Glutamatergic neuron (in vitro differentiated cells): ENCODE measurements at regions not wholly inside any gene's neighbourhood (a gene's known extent, or its start where the extent isn't known, plus 50 kb on each side); places are given as distances from the start of the nearest gene placed in this dataset.
A peak's percentile ranks its signal among the peaks of the same experiment; 100 is the strongest.

Experiments
- DNase-seq: peaks from one replicate; pipeline ENCODE4 v3.0.0; 2022
- H3K27ac Mint-ChIP-seq: one replicate; pipeline ENCODE4 v1.8.0; 2020; ENCODE audit warnings: mild to moderate bottlenecking, mixed read lengths, inconsistent platforms; ENCODE audit not compliant: unreplicated experiment
- H3K27me3 Mint-ChIP-seq: one replicate; pipeline ENCODE4 v1.8.0; 2020; ENCODE audit warnings: mild to moderate bottlenecking, moderate library complexity, mixed read lengths, inconsistent platforms; ENCODE audit not compliant: unreplicated experiment
- H3K36me3 Mint-ChIP-seq: one replicate; pipeline ENCODE4 v1.8.0; 2020; ENCODE audit warnings: mild to moderate bottlenecking, mixed read lengths, inconsistent platforms; ENCODE audit not compliant: unreplicated experiment
- H3K4me1 Mint-ChIP-seq: one replicate; pipeline ENCODE4 v1.8.0; 2020; ENCODE audit warnings: mild to moderate bottlenecking, low read depth, mixed read lengths, inconsistent platforms; ENCODE audit not compliant: unreplicated experiment
- H3K4me3 Mint-ChIP-seq: one replicate; pipeline ENCODE4 v1.8.0; 2020; ENCODE audit warnings: mild to moderate bottlenecking, mixed read lengths, inconsistent platforms; ENCODE audit not compliant: unreplicated experiment
- H3K9me3 Mint-ChIP-seq: one replicate; pipeline ENCODE4 v1.8.0; 2020; ENCODE audit warnings: mild to moderate bottlenecking, moderate library complexity, mixed read lengths, inconsistent platforms; ENCODE audit not compliant: unreplicated experiment
- TF ChIP-seq, protein P1 (sequence below): fragments of 200-600 bp; sonication (generic); IDR thresholded peaks from one replicate; pipeline ENCODE4 v1.5.0; 2021; ENCODE audit not compliant: partially characterized antibody, unreplicated experiment

DNA sequence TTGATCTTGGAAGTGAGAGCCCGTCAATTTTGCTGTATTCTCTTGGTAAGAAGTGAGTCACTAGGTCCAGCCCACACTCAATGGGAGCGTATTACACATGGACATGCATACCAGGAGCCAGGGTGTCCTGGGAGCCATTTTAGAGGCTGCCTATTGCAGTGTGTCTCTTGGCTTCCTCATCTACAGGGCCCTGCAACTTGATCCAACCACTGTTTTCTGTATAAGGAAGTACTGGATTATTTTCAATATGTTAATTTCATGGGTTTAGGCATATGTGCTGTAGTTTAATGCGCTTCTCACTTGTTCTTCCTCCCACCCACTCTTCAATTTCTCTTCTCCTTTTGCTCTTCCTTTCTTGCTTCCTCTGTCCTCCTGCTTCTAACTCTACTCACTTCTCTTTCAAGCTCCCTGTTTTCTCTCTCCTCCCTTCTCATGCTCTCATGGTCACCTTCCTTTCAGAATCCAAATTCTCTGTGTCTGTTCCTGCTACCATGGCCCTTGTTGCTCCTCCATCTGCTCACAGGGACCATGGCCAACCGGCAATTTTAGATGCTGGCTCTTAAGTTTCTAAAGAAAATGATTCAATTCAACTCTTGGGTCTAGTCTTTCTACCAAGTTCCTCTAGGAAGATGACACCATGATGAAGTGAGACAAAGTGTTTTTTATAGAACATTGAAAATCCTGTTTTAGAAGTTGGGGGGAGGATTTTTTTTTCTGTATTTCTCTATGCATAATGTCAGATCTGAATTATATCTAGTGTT, 152.0 kb upstream of the ZEB2 start:
- Mint-ChIP-seq H3K4me1 (peaks cover 6% of the 10 kb centered on the region), H3K36me3 (no peaks in the 10 kb centered on the region), H3K9me3 (no peaks in the 10 kb centered on the region), H3K27ac (no peak overlapping the region), H3K27me3 (no peaks in the 10 kb centered on the region), H3K4me3 (no peak overlapping the region)
- TF ChIP-seq, protein P1, sequence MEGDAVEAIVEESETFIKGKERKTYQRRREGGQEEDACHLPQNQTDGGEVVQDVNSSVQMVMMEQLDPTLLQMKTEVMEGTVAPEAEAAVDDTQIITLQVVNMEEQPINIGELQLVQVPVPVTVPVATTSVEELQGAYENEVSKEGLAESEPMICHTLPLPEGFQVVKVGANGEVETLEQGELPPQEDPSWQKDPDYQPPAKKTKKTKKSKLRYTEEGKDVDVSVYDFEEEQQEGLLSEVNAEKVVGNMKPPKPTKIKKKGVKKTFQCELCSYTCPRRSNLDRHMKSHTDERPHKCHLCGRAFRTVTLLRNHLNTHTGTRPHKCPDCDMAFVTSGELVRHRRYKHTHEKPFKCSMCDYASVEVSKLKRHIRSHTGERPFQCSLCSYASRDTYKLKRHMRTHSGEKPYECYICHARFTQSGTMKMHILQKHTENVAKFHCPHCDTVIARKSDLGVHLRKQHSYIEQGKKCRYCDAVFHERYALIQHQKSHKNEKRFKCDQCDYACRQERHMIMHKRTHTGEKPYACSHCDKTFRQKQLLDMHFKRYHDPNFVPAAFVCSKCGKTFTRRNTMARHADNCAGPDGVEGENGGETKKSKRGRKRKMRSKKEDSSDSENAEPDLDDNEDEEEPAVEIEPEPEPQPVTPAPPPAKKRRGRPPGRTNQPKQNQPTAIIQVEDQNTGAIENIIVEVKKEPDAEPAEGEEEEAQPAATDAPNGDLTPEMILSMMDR: no peak
- no peak for DNase-seq

DNA sequence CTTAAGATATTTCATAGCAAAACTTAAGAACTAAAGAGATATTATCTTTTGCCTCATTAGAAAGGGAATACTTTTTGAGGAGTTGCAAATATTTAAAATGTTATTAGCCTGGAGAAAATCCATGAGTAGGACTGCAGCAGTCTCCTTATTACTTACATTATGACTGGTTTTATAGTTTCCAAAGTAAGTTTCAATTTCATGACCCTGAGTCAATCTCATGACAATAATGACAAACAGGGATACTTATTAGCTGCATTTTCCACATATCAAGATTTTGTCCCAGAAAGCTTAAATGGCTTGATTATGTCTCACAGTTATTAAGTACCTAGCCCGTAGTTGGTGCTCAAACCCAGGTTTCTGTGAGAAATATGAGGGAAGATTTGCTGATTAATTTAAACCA, 150.8 kb upstream of the ZEB2 start:
- H3K9me3 Mint-ChIP-seq: no peaks in the 10 kb centered on the region
- H3K4me3 Mint-ChIP-seq: no peak overlapping the region
- no peak overlapping the region for H3K27ac Mint-ChIP-seq
- DNase-seq: no peak
- TF ChIP-seq, protein P1: no peak
- H3K27me3 Mint-ChIP-seq: no peaks in the 10 kb centered on the region
- no peaks in the 10 kb centered on the region for H3K36me3 Mint-ChIP-seq
- H3K4me1 Mint-ChIP-seq: peaks cover 6% of the 10 kb centered on the region

DNA sequence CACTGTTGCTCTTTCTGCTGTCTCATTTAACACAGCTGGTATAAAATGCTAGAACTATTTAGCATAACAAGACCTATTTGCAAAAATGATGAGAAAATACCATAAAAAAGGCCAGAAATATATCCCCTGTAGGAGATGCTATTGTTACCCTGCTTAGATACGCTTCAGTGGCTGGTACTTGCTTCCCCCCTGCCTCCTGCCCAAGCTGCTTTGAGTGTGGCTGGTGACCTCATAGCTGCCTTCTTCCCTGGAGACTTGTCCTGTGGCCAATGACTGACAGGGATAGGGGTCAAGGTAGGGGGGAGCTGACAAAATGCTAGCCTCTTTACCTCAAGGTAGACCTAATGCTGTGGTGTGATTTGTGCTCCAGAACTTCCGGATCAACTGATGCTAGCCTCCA, 150.2 kb upstream of the ZEB2 start:
- H3K4me3 Mint-ChIP-seq: no peak overlapping the region
- no peaks in the 10 kb centered on the region for H3K27me3 Mint-ChIP-seq
- H3K36me3 Mint-ChIP-seq: no peaks in the 10 kb centered on the region
- DNase-seq: peak; percentile 23
- no peak overlapping the region for H3K27ac Mint-ChIP-seq
- TF ChIP-seq, protein P1: no peak
- H3K4me1 Mint-ChIP-seq: peaks cover 6% of the 10 kb centered on the region
- H3K9me3 Mint-ChIP-seq: no peaks in the 10 kb centered on the region

DNA sequence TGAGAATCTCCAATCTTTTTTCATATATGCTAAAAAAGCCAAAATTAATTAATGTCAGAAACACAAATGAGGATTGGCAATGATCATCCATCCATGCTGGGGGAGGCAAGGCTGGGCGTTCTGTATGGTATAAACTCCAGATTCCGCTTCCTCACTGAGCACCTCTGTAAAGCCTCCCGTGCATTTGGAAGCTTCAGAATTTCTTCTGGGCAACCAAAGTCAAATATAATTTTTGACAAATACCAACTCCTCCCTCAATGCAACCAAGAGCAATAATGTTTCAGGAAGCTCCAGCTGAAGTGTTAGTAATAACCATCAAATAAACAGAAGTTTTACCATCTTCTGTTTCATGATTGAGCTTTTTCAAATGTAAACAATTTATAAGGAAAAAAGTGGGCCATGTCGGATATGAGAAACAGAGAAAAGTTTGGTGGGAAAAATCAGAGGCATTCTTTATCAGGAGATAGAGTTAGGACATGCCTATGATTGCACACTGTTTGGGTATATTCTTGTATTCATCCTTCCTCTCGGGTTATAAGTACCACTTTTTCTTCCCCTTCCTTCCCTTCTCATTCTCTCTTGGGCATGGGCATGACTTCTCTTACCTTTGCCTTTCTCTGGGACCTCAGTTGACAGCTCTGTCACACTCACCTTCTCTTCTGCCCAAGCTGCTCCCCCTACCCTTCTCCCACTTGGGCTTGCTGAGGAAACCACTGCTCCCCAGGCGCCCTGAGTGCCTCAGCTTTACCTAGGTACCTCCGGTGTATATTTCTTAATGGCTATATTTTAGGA, 149.5 kb upstream of the ZEB2 start:
- H3K27ac Mint-ChIP-seq: no peak overlapping the region
- H3K27me3 Mint-ChIP-seq: no peaks in the 10 kb centered on the region
- DNase-seq: no peak
- no peaks in the 10 kb centered on the region for H3K9me3 Mint-ChIP-seq
- no peak overlapping the region for H3K4me3 Mint-ChIP-seq
- H3K4me1 Mint-ChIP-seq: peaks cover 6% of the 10 kb centered on the region
- TF ChIP-seq, protein P1: no peak
- no peaks in the 10 kb centered on the region for H3K36me3 Mint-ChIP-seq
